DMS153 treated with DMSO at 0.1 percent for 48 hours (cell line): ENCODE measurements at regions not wholly inside any gene's neighbourhood (a gene's known extent, or its start where the extent isn't known, plus 50 kb on each side); places are given as distances from the start of the nearest gene placed in this dataset.
"Not testable (repeated sequence)": the region's sequence is repeated elsewhere in the genome, so short reads cannot be mapped to it uniquely, and the experiment has no call there.

Experiments used
- DNase-seq: peaks from one replicate; lab custom pipeline; 2025; ENCODE audit not compliant: unreplicated experiment; lab: John Stamatoyannopoulos, UW

GRCh38 chr1:214141486-214141885 is 139.5 kb upstream of the SMYD2 start:
- DNase-seq = no peak

- no peak for DNase-seq
These were observed 137.7 kb upstream of the SMYD2 start for GRCh38 chr1:214143006-214143992.

GRCh38 chr1:214144521-214144920 is 136.4 kb upstream of the SMYD2 start:
- DNase-seq = not testable (repeated sequence)

GRCh38 chr1:214146523-214146922 is 134.4 kb upstream of the SMYD2 start:
- peak; percentile 57 for DNase-seq

GRCh38 chr1:214154596-214155292 is 126.2 kb upstream of the SMYD2 start:
- no peak for DNase-seq

GRCh38 chr1:214155987-214156625 is 124.9 kb upstream of the SMYD2 start:
- DNase-seq = no peak

GRCh38 chr1:214164173-214164572 is 116.8 kb upstream of the SMYD2 start:
- DNase-seq = no peak

GRCh38 chr1:214165850-214166374 is 115.0 kb upstream of the SMYD2 start:
- DNase-seq = no peak

- DNase-seq = no peak
These were observed 106.3 kb upstream of the SMYD2 start for GRCh38 chr1:214174508-214175199.

- DNase-seq = no peak
These were observed 102.9 kb upstream of the SMYD2 start for GRCh38 chr1:214178102-214178501.

GRCh38 chr1:214184992-214185391 is 96.0 kb upstream of the SMYD2 start:
- no peak for DNase-seq

GRCh38 chr1:214186103-214186824 is 94.7 kb upstream of the SMYD2 start:
- no peak for DNase-seq

GRCh38 chr1:214187121-214187900 is 93.6 kb upstream of the SMYD2 start:
- no peak for DNase-seq

GRCh38 chr1:214187933-214188332 is 93.0 kb upstream of the SMYD2 start:
- DNase-seq = no peak

GRCh38 chr1:214188835-214189234 is 92.1 kb upstream of the SMYD2 start:
- DNase-seq = no peak

GRCh38 chr1:214192825-214193643 is 87.9 kb upstream of the SMYD2 start:
- DNase-seq = no peak

- DNase-seq = no peak
These were observed 87.3 kb upstream of the SMYD2 start for GRCh38 chr1:214193691-214194090.

GRCh38 chr1:214198571-214198970 is 82.4 kb upstream of the SMYD2 start:
- no peak for DNase-seq
